MM.1S (cell line): ENCODE measurements at regions not wholly inside any gene's neighbourhood (a gene's known extent, or its start where the extent isn't known, plus 50 kb on each side); places are given as distances from the start of the nearest gene placed in this dataset.

ENCODE experiments used
- CTCF ChIP-seq: fragments of 300-600 bp; sonication (generic); IDR thresholded peaks from 2 replicates; pipeline ENCODE4 v1.5.1; 2016; ENCODE audit warnings: antibody characterized with exemption, low read length, mixed read lengths
- EZH2 ChIP-seq: fragments of 300-600 bp; sonication (generic); optimal IDR thresholded peaks from 2 replicates; pipeline ENCODE3; 2017; ENCODE audit warnings: low read depth, mild to moderate bottlenecking, antibody characterized with exemption, low read length, mixed read lengths

- TF ChIP-seq CTCF (no peak), EZH2 (no peak)
Measured at GRCh38 chr18:43797347-43797746, 520.1 kb upstream of the SYT4 start.
